GM13977 (cell line): ENCODE measurements at regions not wholly inside any gene's neighbourhood (a gene's known extent, or its start where the extent isn't known, plus 50 kb on each side); places are given as distances from the start of the nearest gene placed in this dataset.

Source experiments
- DNase-seq: peaks from one replicate; pipeline ENCODE4 v3.0.0; 2012; ENCODE audit warnings: low spot score
- in situ Hi-C: fragments of 300-500 bp; cut with MboI; formaldehyde crosslinking; loops from one replicate; pipeline ENCODE4 v1.12.0; 2022; ENCODE audit warnings: low sequenced_read_pairs, low pct_unique_long_range_greater_than_20kb, mixed read lengths, inconsistent platforms; ENCODE audit not compliant: unreplicated experiment
- TF ChIP-seq, protein P1 (sequence below): IDR thresholded peaks from 2 replicates; pipeline ENCODE4 v1.5.1; 2012; ENCODE audit warnings: mild to moderate bottlenecking, control low read depth; ENCODE audit not compliant: insufficient read depth; ENCODE audit errors: extremely low read depth, missing control alignments

DNA sequence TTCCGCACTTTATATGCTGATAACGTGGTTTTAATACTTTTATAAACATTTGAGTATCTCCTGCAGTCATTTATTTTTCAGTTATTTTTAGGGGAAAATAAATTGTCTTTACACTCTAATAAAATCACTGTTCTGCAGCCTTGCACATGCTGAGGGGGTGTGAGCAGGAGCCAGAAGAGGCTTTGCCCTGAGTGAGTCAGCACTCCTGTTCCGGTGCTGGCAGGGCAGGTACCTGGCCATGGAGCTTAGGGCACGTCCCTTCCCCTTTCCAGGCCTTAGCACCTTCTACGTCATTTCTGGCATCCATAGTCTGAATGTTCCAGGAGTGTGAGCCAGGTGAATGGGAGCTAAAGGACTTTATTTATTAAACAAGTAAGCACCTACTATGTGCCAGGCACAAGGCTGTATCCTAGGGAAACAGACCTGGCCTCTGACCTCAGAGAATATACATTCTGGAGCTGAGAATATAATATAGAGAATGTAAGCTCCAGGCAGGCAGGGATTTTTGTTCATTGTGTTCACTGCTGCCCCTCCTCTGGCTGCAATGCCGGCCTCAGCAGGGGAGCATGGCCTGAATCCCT, 402.9 kb downstream of the PTPRU start:
- in situ Hi-C loops: no loop called here
- DNase-seq: no peak
- TF ChIP-seq, protein P1, sequence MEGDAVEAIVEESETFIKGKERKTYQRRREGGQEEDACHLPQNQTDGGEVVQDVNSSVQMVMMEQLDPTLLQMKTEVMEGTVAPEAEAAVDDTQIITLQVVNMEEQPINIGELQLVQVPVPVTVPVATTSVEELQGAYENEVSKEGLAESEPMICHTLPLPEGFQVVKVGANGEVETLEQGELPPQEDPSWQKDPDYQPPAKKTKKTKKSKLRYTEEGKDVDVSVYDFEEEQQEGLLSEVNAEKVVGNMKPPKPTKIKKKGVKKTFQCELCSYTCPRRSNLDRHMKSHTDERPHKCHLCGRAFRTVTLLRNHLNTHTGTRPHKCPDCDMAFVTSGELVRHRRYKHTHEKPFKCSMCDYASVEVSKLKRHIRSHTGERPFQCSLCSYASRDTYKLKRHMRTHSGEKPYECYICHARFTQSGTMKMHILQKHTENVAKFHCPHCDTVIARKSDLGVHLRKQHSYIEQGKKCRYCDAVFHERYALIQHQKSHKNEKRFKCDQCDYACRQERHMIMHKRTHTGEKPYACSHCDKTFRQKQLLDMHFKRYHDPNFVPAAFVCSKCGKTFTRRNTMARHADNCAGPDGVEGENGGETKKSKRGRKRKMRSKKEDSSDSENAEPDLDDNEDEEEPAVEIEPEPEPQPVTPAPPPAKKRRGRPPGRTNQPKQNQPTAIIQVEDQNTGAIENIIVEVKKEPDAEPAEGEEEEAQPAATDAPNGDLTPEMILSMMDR: no peak

DNA sequence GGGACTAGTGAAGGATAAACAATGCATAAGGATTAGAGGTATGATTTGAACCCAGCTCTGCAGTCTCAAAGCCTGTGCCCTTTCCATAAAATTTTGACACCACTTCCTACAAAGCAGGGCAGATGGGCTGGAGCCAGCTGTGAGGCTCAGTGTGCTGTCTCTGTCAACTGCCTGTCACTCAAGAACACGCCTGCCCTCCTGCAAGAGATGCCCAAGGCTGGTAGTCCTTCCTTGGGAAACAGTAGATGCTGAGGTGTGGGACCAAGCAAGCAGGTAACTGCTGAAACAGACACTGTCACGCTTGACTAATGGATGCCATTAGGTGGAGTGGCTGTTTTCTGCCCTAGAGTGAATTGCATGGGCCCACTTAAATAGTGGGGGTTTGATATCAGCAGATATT, 402.0 kb downstream of the PTPRU start:
- in situ Hi-C loops: no loop called here
- no peak for DNase-seq
- TF ChIP-seq, protein P1: no peak

DNA sequence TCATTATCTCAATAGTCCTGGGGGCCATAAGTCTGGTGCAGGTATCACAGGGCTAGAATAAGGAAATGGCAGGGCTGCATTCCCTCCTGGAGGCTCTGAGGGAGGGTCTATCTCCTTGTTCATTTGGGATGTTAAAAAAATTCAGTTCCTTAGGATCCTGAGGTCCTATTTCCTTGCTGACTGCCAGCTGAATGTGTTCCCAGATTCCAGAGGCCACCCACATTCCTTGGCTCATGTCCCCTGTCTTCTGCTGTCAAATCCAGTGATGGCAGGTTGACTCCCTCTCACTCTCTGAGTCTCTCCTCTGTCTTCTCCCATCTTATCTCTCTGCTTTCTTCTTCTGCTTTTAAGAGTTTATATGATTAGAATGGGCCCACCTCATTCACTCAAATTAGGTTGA, 400.6 kb downstream of the PTPRU start:
- no peak for DNase-seq
- TF ChIP-seq, protein P1: no peak
- in situ Hi-C loops: no loop called here

DNA sequence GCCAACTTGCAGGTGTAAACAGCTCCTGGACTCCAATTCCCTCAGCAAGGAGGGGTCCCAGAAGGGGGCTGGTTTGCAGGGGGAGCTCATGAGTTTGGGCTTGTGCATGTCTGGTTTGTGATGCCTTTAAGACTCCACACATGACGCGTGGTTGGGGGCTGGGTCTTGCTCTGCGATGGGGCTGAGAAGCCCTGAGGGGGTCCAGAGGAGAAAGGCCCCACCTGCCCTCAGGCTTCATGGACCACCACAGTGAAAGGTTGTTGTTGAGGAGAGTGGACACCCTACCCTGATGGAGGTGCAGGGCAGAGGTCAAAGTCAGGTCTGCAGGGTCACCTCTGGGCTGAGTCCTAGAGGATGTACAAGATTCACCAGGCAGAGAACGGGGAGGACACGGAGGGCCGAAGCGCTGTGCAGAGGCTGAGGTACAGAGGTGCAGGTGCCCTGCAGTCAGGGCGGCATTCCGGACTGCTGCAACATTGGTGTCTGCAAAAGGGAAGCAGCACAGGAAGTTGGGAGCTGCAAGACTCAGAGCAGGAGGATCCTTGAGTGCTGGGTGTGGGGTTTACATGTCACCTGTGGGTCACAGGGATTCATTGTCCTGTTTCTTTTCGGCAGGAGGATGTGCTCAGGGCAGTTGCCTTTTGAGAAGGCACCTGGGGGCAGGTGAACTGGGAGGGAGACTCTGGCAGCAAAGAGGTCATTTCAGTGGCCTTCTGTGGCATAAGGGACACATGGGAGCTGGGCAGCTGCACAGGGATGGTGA, 399.4 kb downstream of the PTPRU start:
- TF ChIP-seq, protein P1: no peak
- no peak for DNase-seq

DNA sequence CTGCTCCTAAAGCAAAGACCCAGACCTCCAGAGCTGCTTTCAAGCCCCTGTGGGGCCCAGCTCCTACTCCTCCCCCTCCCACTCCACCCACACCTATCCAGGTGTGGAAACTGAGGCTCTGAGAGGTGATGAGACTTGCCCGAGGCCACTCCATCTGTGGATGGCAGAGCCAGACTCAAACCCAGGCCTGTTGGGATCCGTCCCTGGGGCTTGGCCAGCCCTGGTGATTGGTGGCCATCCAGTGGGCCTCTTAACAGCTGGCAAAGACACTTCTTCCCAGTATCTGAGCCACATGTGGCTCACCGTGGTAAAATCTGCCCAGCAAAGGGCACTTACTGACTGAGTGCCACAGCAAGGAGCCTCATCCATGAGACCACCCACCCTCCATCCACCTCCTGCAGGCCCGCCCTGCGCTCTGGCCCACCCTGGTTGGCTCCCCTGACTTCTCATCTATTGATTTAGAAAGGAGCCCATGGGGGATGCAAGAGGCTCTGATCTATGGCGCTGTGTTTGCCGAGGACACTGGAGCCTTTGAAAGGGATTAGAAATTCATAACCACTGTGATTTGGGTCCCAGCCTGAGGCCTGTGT, 398.5 kb downstream of the PTPRU start:
- in situ Hi-C loops: no loop called here
- TF ChIP-seq, protein P1: no peak
- no peak for DNase-seq

More for the DNA sequence above, 399.4 kb downstream of the PTPRU start:
- in situ Hi-C loops: no loop called here

- TF ChIP-seq, protein P1: no peak
- DNase-seq: no peak
- in situ Hi-C loops: no loop called here
These were observed 398.0 kb downstream of the PTPRU start for GRCh38 chr1:29634324-29634723.
